ENCODE measurements at regions not wholly inside any gene's neighbourhood (a gene's known extent, or its start where the extent isn't known, plus 50 kb on each side); places are given as distances from the start of the nearest gene placed in this dataset.

DNA sequence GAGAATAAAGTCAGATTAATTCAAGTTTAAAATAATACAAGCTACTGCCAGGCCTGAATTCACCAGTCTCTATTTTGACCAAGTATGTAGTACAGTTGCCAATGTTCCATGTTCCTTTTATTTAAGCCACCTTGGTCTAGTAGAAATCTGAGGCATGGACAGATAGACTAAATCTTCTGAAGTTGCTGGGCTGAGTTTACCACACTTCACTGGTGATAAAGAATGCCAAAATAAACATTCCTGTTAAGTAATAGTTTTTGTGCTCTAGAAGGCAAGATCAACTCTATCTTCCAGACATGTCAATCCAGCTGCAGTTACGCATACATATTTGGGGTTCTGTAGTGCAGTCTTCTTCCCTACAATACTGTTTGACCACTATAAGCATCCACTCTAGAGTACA is 83.9 kb upstream of the C11orf87 start:
- no peak overlapping the region for H3K4me3 Mint-ChIP-seq (ENCODE audit: unreplicated experiment)
- peaks cover 6% of the 10 kb centered on the region for H3K9me3 Mint-ChIP-seq (ENCODE audit: low read depth)
- no peaks in the 10 kb centered on the region for H3K36me3 Mint-ChIP-seq (ENCODE audit: low read depth)
- peaks cover 2% of the 10 kb centered on the region for H3K27me3 Mint-ChIP-seq (ENCODE audit: low read depth)
- no peaks in the 10 kb centered on the region for H3K4me1 Mint-ChIP-seq (ENCODE audit: low read depth)
- no peak overlapping the region for H3K27ac Mint-ChIP-seq (ENCODE audit: unreplicated experiment)
- TF ChIP-seq, protein P1, sequence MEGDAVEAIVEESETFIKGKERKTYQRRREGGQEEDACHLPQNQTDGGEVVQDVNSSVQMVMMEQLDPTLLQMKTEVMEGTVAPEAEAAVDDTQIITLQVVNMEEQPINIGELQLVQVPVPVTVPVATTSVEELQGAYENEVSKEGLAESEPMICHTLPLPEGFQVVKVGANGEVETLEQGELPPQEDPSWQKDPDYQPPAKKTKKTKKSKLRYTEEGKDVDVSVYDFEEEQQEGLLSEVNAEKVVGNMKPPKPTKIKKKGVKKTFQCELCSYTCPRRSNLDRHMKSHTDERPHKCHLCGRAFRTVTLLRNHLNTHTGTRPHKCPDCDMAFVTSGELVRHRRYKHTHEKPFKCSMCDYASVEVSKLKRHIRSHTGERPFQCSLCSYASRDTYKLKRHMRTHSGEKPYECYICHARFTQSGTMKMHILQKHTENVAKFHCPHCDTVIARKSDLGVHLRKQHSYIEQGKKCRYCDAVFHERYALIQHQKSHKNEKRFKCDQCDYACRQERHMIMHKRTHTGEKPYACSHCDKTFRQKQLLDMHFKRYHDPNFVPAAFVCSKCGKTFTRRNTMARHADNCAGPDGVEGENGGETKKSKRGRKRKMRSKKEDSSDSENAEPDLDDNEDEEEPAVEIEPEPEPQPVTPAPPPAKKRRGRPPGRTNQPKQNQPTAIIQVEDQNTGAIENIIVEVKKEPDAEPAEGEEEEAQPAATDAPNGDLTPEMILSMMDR (IDR thresholded peaks at IDR 0.05): no peak
- no peak for DNase-seq (ENCODE audit: low spot score)

DNA sequence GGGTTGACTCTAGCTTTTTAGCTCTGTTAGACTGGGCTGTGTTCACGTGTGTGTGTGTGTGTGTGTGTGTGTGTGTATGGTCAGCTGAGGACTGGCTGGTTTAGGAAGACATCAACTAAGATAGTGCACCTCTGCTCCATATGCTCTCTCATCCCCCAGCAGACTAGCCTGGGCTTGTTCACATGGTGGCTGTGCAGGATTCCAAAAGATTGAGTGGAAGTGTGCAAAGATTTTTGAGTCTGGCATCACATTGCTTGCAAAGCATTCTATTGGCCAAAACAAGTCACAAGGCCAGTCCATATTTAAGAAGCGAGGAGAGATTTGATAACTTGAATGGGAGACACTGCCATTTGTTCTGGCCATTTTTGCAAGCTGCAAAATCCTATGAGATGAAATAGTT is 79.7 kb upstream of the C11orf87 start:
- Mint-ChIP-seq H3K4me1 (ENCODE audit: low read depth) (no peaks in the 10 kb centered on the region), H3K9me3 (ENCODE audit: low read depth) (peaks cover 10% of the 10 kb centered on the region), H3K36me3 (ENCODE audit: low read depth) (no peaks in the 10 kb centered on the region), H3K4me3 (ENCODE audit: unreplicated experiment) (no peak overlapping the region), H3K27ac (ENCODE audit: unreplicated experiment) (no peak overlapping the region), H3K27me3 (ENCODE audit: low read depth) (peaks cover 11% of the 10 kb centered on the region)
- no peak for DNase-seq (ENCODE audit: low spot score)
- TF ChIP-seq, protein P1 (IDR thresholded peaks at IDR 0.05): no peak

DNA sequence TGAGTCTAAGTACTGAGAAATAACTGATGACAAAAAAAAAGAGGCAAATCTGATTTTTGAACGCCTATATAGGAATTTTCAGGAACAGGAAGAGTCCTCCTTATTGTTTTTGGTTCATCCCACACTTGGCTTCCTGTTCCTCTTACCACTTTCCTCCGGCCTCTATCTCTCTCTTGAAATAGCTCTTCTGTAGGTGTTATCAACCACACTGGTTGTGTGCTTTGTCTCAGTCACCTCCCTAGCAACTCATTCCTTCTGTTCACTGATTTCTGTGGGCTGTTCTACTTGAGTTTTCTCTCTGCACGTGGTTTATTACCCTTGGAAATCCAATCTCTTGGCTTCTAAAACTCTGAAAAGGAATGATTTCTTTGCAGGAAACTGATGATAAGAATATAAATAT is 78.7 kb upstream of the C11orf87 start:
- Mint-ChIP-seq H3K4me1 (ENCODE audit: low read depth) (no peaks in the 10 kb centered on the region), H3K27ac (ENCODE audit: unreplicated experiment) (no peak overlapping the region)

DNA sequence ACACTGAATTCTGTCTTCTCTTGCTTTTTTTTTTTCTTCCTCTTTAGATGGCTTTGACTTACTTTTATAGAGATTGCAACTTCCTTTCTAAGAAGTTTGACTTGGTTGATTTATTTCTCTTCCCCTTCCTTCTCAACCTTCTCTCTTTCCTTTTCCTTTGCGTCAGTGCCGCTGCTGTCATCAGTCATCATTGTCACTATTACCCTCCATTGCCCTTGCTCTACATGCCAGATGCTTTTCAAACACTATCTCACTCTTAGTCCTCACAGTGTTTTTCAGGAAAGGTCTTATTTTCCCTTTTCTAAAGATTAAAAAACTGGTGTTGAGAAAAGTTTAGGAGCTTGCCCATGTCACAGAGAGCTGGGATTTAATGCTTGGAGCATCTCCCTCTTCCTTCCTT is 74.7 kb upstream of the C11orf87 start:
- no peak overlapping the region for H3K27ac Mint-ChIP-seq (ENCODE audit: unreplicated experiment)
- H3K4me3 Mint-ChIP-seq (ENCODE audit: unreplicated experiment): no peak overlapping the region
- peaks cover 17% of the 10 kb centered on the region for H3K27me3 Mint-ChIP-seq (ENCODE audit: low read depth)
- no peak for DNase-seq (ENCODE audit: low spot score)
- peaks cover 4% of the 10 kb centered on the region for H3K9me3 Mint-ChIP-seq (ENCODE audit: low read depth)
- no peaks in the 10 kb centered on the region for H3K36me3 Mint-ChIP-seq (ENCODE audit: low read depth)
- no peaks in the 10 kb centered on the region for H3K4me1 Mint-ChIP-seq (ENCODE audit: low read depth)
- TF ChIP-seq, protein P1 (IDR thresholded peaks at IDR 0.05): no peak

More for the DNA sequence above, 78.7 kb upstream of the C11orf87 start:
- Mint-ChIP-seq H3K27me3 (ENCODE audit: low read depth) (peaks cover 15% of the 10 kb centered on the region), H3K36me3 (ENCODE audit: low read depth) (no peaks in the 10 kb centered on the region), H3K4me3 (ENCODE audit: unreplicated experiment) (no peak overlapping the region), H3K9me3 (ENCODE audit: low read depth) (peaks cover 10% of the 10 kb centered on the region)
- DNase-seq (ENCODE audit: low spot score): no peak
- TF ChIP-seq, protein P1 (IDR thresholded peaks at IDR 0.05): no peak

DNA sequence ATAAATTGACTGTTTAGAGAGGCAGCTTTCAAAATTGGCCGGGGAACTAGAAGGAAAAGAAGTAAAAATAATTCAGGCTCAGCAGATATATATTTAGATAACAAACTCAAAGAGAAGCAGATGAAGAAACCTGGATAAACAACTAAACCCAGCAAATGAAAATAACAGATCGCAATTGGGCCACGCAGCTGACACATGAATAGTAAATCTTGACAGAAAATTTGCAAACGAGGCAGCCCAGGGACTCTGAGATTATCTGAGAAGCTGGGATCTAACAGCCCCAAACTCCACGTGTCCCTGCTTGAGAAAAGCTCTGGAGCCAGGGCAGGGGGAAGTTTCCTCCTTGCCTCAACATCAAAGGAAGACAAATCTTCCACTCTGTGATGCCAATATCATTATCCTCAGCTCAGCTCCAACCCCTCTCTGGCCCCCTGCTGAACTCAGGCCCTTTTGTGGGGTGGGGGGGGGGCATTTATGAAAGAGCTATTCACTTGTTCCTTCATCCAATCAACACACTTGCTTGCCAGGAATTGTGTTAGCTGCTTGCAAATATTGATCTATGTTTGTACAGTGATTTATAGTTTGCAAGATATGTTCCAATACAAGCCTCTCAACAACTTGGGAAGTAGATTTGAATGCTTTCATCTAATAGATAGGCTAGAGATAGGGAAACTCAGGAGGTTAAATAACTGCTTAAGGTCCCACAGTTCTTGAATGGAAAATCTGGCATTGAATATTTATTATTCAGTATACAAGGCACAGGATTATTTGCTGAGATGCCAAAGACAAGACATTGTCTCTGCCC is 72.5 kb upstream of the C11orf87 start:
- H3K36me3 Mint-ChIP-seq (ENCODE audit: low read depth): no peaks in the 10 kb centered on the region
- peaks cover 4% of the 10 kb centered on the region for H3K9me3 Mint-ChIP-seq (ENCODE audit: low read depth)
- H3K4me1 Mint-ChIP-seq (ENCODE audit: low read depth): no peaks in the 10 kb centered on the region
- no peak overlapping the region for H3K4me3 Mint-ChIP-seq (ENCODE audit: unreplicated experiment)
- TF ChIP-seq, protein P1 (IDR thresholded peaks at IDR 0.05): no peak
- no peak for DNase-seq (ENCODE audit: low spot score)
- H3K27me3 Mint-ChIP-seq (ENCODE audit: low read depth): peaks cover 17% of the 10 kb centered on the region
- H3K27ac Mint-ChIP-seq (ENCODE audit: unreplicated experiment): no peak overlapping the region
